Esophagus muscularis mucosa (tissue), 4 donors: ENCODE measurements at regions not wholly inside any gene's neighbourhood (a gene's known extent, or its start where the extent isn't known, plus 50 kb on each side); places are given as distances from the start of the nearest gene placed in this dataset.

Source experiments
- DNase-seq: peaks from one replicate; pipeline ENCODE4 v3.0.0-alpha.2; 2017; ENCODE audit errors: extremely low spot score
- H3K27ac ChIP-seq, 4 donors: fragments of 200-600 bp; sonication (generic); replicated peaks in 1 of 4; 1 replicate in 3 of 4; 2 replicates in 1 of 4; pipeline ENCODE4 v1.5.1; 2016 to 2019; ENCODE audit warnings: mild to moderate bottlenecking in 1 of 4
- H3K27me3 ChIP-seq, 4 donors: fragments of 200-600 bp; sonication (generic); one replicate each; pipeline versions ENCODE4 v1.5.1 to v1.6.0; 2016 to 2019
- H3K36me3 ChIP-seq, 4 donors: fragments of 200-600 bp; sonication (generic); one replicate each; pipeline ENCODE4 v1.5.1; 2016 to 2019
- H3K4me1 ChIP-seq, 4 donors: fragments of 200-600 bp; sonication (generic); one replicate each; pipeline ENCODE4 v1.5.1; 2016 to 2019
- H3K4me3 ChIP-seq, 4 donors: fragments of 200-600 bp; sonication (generic); 1 replicate in 2 of 4; 2 replicates in 2 of 4; pipeline ENCODE4 v1.5.1; 2016 to 2019; ENCODE audit warnings: mild to moderate bottlenecking in 4 of 4, moderate library complexity in 1 of 4
- H3K9me3 ChIP-seq, 4 donors: fragments of 200-600 bp; sonication (generic); 1 replicate in 3 of 4; 2 replicates in 1 of 4; pipeline ENCODE4 v1.5.1; 2016 to 2019
- CTCF ChIP-seq, 3 experiments: fragments of 200-600 bp in 2 of 3; fragments of 450-650 bp in 1 of 3; sonication (generic) in 2 of 3; IDR thresholded peaks; one replicate each; pipeline ENCODE4 v1.5.1; 2017 to 2019; ENCODE audit warnings: antibody characterized with exemption in 3 of 3, mild to moderate bottlenecking in 2 of 3, moderate library complexity in 1 of 3
- EP300 ChIP-seq: sonication (generic); formaldehyde crosslinking; IDR thresholded peaks from one replicate; pipeline ENCODE4 v1.6.1; 2017; ENCODE audit warnings: antibody characterized with exemption
- POLR2A ChIP-seq: fragments of 450-650 bp; IDR thresholded peaks from one replicate; pipeline ENCODE4 v1.6.1; 2017; ENCODE audit warnings: antibody characterized with exemption, moderate library complexity, mild to moderate bottlenecking, low read depth
- POLR2AphosphoS5 ChIP-seq, 2 donors: sonication (generic); formaldehyde crosslinking; IDR thresholded peaks; one replicate each; pipeline ENCODE4 v1.6.1; 2017; ENCODE audit warnings: antibody characterized with exemption in 2 of 2
- WGBS: methylation state at CpG from one replicate; pipeline ENCODE4 v1.1.5; 2018; 5-methylcytosine and 5-hydroxymethylcytosine counted together
- intact Hi-C: fragments of 100-400 bp; cut with DNase I; formaldehyde crosslinking; loops from one replicate; pipeline ENCODE4 v1.15.1; 2023

GRCh38 chr7:12990440-12990839, 303.0 kb downstream of the ARL4A start:
- Histone ChIP-seq H3K9me3 (no peaks in the 10 kb centered on the region), H3K4me3 (no peak overlapping the region), H3K36me3 (no peaks in the 10 kb centered on the region), H3K27ac (no peak overlapping the region), H3K27me3 (no peaks in the 10 kb centered on the region), H3K4me1 (no peaks in the 10 kb centered on the region)
- no peak for DNase-seq
- intact Hi-C loops, result no loop called here
- TF ChIP-seq CTCF (IDR thresholded peaks at IDR 0.05) (no peak), POLR2AphosphoS5 (IDR thresholded peaks at IDR 0.05) (no peak), EP300 (no peak), POLR2A (no peak)
- 91% methylated on average over 4 of the region's 4 CpGs for WGBS

- Histone ChIP-seq H3K4me3 (no peak overlapping the region), H3K27ac (no peak overlapping the region), H3K27me3 (no peaks in the 10 kb centered on the region), H3K9me3 (no peaks in the 10 kb centered on the region), H3K36me3 (no peaks in the 10 kb centered on the region), H3K4me1 (no peaks in the 10 kb centered on the region)
- TF ChIP-seq EP300 (no peak), POLR2A (no peak), CTCF (IDR thresholded peaks at IDR 0.05) (no peak), POLR2AphosphoS5 (IDR thresholded peaks at IDR 0.05) (no peak)
- no peak for DNase-seq
- intact Hi-C loops, result no loop called here
Observed at GRCh38 chr7:12993025-12993424, 305.6 kb downstream of the ARL4A start.

- 87% methylated on average over 2 of the region's 2 CpGs for WGBS
- Histone ChIP-seq H3K4me1 (no peaks in the 10 kb centered on the region), H3K27me3 (no peaks in the 10 kb centered on the region), H3K9me3 (no peaks in the 10 kb centered on the region), H3K27ac (no peak overlapping the region), H3K36me3 (no peaks in the 10 kb centered on the region), H3K4me3 (no peak overlapping the region)
- TF ChIP-seq CTCF (IDR thresholded peaks at IDR 0.05), result no peak
- no peak for TF ChIP-seq EP300
- TF ChIP-seq POLR2AphosphoS5 (IDR thresholded peaks at IDR 0.05), result no peak
- no peak for TF ChIP-seq POLR2A
- DNase-seq, result no peak
- intact Hi-C loops, result no loop called here
Observed at GRCh38 chr7:12995912-12996469, 308.6 kb downstream of the ARL4A start.

GRCh38 chr7:13007331-13007730, 319.9 kb downstream of the ARL4A start:
- Histone ChIP-seq H3K4me1 (no peaks in the 10 kb centered on the region), H3K9me3 (no peaks in the 10 kb centered on the region), H3K27me3 (no peaks in the 10 kb centered on the region), H3K27ac (no peak overlapping the region), H3K36me3 (no peaks in the 10 kb centered on the region), H3K4me3 (no peak overlapping the region)
- TF ChIP-seq POLR2AphosphoS5 (IDR thresholded peaks at IDR 0.05) (no peak), CTCF (IDR thresholded peaks at IDR 0.05) (no peak), POLR2A (no peak)
- 83% methylated on average over 1 of the region's 1 CpG for WGBS
- intact Hi-C loops, result no loop called here
- DNase-seq, result no peak

GRCh38 chr7:13009517-13009916, 322.1 kb downstream of the ARL4A start:
- DNase-seq, result no peak
- no peaks in the 10 kb centered on the region for H3K36me3 ChIP-seq
- H3K27ac ChIP-seq, result no peak overlapping the region
- TF ChIP-seq EP300 (no peak), POLR2A (no peak), CTCF (IDR thresholded peaks at IDR 0.05) (no peak)
- 86% methylated on average over 3 of the region's 3 CpGs for WGBS
- H3K4me1 ChIP-seq, result no peaks in the 10 kb centered on the region
- no peaks in the 10 kb centered on the region for H3K9me3 ChIP-seq
- H3K4me3 ChIP-seq, result no peak overlapping the region
- intact Hi-C loops, result no loop called here
- H3K27me3 ChIP-seq, result no peaks in the 10 kb centered on the region
